C4-2B (cell line): ENCODE measurements at regions not wholly inside any gene's neighbourhood (a gene's known extent, or its start where the extent isn't known, plus 50 kb on each side); places are given as distances from the start of the nearest gene placed in this dataset.
A peak's percentile ranks its signal among the peaks of the same experiment; 100 is the strongest.

Experiments used
- H3K27ac ChIP-seq: fragments of 450-650 bp; 2 replicates; pipeline ENCODE4 v1.5.1; 2017
- CTCF ChIP-seq: fragments of 450-650 bp; conservative IDR thresholded peaks from 2 replicates; pipeline ENCODE4 v1.5.1; 2017; ENCODE audit warnings: mild to moderate bottlenecking
- ZFX ChIP-seq: fragments of 450-650 bp; IDR thresholded peaks from 2 replicates; pipeline ENCODE4 v1.6.1; 2017

DNA sequence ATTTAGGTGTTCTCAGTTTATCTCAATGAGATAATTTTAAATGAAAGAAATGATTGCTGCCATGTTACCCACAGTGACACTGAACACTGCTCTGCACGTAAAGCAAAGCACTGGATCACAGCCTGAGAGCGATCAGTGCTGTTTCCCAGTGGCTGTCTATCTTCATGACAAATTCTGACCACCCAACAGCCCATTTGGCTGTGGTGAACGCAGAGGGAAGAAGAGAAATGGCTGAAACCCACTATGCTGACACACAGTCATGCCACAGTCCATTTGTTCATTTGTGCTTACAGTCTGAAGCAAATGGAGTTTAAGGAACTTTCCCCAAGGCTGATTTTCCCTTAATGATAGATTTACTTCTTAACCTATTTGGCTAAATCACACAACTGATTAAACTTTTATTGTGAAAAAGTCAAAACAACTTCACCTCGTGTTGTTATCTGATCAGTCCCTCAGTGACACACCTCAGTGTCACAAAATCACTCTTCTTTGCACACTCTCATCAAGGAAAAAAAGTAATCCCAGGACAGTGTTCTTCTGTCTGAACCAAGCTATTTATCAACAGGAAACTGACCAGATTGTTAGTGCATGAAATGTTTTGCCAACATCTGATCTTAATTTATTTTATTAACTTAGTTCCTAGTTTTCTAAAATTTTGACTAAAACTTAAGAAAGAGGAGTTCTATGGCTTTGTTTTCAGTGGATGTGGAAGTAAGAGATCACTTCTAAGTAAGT is 225.1 kb downstream of the TBX18 start:
- TF ChIP-seq ZFX: no peak
- TF ChIP-seq CTCF: no peak
- no peak overlapping the region for H3K27ac ChIP-seq

DNA sequence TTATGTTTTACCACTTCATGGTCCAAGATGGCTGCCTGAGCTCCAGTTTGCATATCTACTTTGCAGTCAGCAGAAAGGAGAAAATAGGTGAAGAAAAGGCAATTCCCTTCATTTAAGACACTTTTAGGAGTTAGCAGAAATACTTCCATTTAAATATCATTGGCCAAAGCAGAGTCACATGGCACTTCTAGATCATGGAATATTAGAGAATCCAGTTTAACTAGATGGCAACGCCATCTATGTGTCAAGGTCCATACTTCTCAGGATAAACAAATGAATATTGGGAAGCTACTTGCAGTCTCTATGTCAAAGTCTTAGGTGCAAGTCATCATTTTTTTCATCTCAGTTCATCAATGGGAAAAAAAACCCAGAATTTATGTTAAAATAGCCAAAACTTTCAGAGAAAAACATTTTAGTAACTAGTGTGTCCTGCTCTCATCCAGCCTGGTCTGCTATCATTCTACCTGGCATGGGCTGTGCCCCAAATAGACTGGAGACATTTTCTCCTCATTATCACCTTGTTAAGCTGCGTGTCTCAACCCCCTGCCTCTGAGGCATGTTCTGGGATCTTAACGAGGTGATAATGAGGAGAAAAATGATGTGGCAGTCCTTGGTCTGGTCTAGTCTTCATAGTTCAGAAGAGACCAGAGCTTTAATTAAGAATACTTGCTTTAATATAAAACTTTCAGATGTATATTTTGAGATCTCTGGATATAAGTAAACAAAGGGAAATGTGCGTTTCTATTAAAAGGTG is 227.3 kb downstream of the TBX18 start:
- no peak overlapping the region for H3K27ac ChIP-seq
- TF ChIP-seq CTCF (peak; percentile 13), ZFX (no peak)

- H3K27ac ChIP-seq: no peak overlapping the region
- TF ChIP-seq ZFX (no peak), CTCF (no peak)
Measured at GRCh38 chr6:84528201-84528600, 236.2 kb downstream of the TBX18 start.

GRCh38 chr6:84526631-84527030 is 237.8 kb downstream of the TBX18 start:
- TF ChIP-seq ZFX: no peak
- H3K27ac ChIP-seq: no peak overlapping the region

- H3K27ac ChIP-seq: no peak overlapping the region
- TF ChIP-seq CTCF (no peak), ZFX (no peak)
Measured at GRCh38 chr6:84525907-84526306, 238.5 kb downstream of the TBX18 start.

DNA sequence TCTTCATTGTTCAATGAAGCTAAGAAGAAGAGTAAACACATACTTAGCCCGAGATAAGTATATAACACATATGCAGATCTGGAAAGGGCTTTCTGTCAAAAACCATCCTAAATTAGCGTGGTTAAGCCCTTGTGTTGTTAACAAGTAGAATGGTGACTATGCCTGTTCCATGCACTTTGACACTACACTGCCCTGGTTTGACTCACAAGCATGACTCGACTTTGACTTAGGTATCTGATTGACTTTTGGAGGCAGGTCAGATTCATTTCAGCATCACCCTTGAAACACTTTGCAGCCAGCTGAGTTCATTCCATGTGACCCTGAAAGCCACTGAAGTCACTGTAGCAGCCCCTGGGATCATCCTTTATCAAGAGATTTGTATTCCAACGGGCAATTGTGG is 239.8 kb downstream of the TBX18 start:
- no peak overlapping the region for H3K27ac ChIP-seq
- TF ChIP-seq ZFX: no peak
- no peak for TF ChIP-seq CTCF

DNA sequence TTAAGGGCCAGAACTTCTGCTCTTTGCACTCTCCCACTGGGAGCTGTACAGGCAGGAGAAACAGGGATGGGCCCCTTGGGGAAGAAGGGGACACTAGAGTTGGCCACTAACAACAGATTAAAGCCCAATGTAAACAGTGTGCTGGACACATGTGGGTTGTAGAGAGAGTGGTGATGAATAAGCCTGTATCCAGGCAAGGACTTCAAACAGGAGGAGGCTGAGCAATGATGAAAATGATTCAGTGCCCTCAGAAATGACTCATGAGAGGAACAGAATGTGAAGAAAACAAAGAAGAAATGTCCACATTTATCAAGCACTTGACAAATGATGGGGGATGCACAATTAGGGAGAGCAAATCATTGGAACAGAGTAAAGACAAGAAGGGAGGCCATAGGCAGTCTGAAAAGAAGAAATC is 242.3 kb downstream of the TBX18 start:
- TF ChIP-seq CTCF: no peak
- no peak for TF ChIP-seq ZFX
- no peak overlapping the region for H3K27ac ChIP-seq
